Stimulated activated CD4-positive, alpha-beta T cell treated with anti-CD3 and anti-CD28 coated beads, Interleukin-4, amount 100 ng/mL, for 24 hours (primary cell): ENCODE measurements at regions not wholly inside any gene's neighbourhood (a gene's known extent, or its start where the extent isn't known, plus 50 kb on each side); places are given as distances from the start of the nearest gene placed in this dataset.
"Not testable (repeated sequence)": the region's sequence is repeated elsewhere in the genome, so short reads cannot be mapped to it uniquely, and the experiment has no call there.

Experiments
- DNase-seq: peaks from one replicate; pipeline ENCODE4 v3.0.0-alpha.2; 2020

- DNase-seq = no peak
Measured at GRCh38 chr18:60123031-60123430, 223.2 kb downstream of the PMAIP1 start.

GRCh38 chr18:60122339-60122738 is 222.5 kb downstream of the PMAIP1 start:
- no peak for DNase-seq

- DNase-seq = no peak
Measured at GRCh38 chr18:60120231-60120750, 220.5 kb downstream of the PMAIP1 start.

GRCh38 chr18:60117321-60117720 is 217.5 kb downstream of the PMAIP1 start:
- DNase-seq = no peak

GRCh38 chr18:60113396-60113795 is 213.6 kb downstream of the PMAIP1 start:
- no peak for DNase-seq

- DNase-seq = no peak
Measured at GRCh38 chr18:60112369-60112768, 212.6 kb downstream of the PMAIP1 start.

- no peak for DNase-seq
Measured at GRCh38 chr18:60111525-60111924, 211.7 kb downstream of the PMAIP1 start.

GRCh38 chr18:60110836-60111235 is 211.0 kb downstream of the PMAIP1 start:
- no peak for DNase-seq

GRCh38 chr18:60100778-60101177 is 201.0 kb downstream of the PMAIP1 start:
- DNase-seq = no peak

GRCh38 chr18:60099709-60100108 is 199.9 kb downstream of the PMAIP1 start:
- DNase-seq = no peak

- no peak for DNase-seq
Measured at GRCh38 chr18:60096428-60096827, 196.6 kb downstream of the PMAIP1 start.

GRCh38 chr18:60092073-60092472 is 192.3 kb downstream of the PMAIP1 start:
- no peak for DNase-seq

- DNase-seq = no peak
Measured at GRCh38 chr18:60090170-60090569, 190.4 kb downstream of the PMAIP1 start.

GRCh38 chr18:60082790-60083189 is 183.0 kb downstream of the PMAIP1 start:
- DNase-seq = no peak

GRCh38 chr18:60082282-60082681 is 182.5 kb downstream of the PMAIP1 start:
- no peak for DNase-seq

- no peak for DNase-seq
Measured at GRCh38 chr18:60075477-60075876, 175.7 kb downstream of the PMAIP1 start.

GRCh38 chr18:60070631-60071030 is 170.8 kb downstream of the PMAIP1 start:
- no peak for DNase-seq

GRCh38 chr18:60069145-60069544 is 169.3 kb downstream of the PMAIP1 start:
- DNase-seq = no peak

GRCh38 chr18:60067426-60068210 is 167.8 kb downstream of the PMAIP1 start:
- DNase-seq = no peak

GRCh38 chr18:60066219-60066975 is 166.6 kb downstream of the PMAIP1 start:
- DNase-seq = no peak

- DNase-seq = no peak
Measured at GRCh38 chr18:60064271-60064670, 164.5 kb downstream of the PMAIP1 start.

- DNase-seq = not testable (repeated sequence)
Measured at GRCh38 chr18:60062831-60063230, 163.0 kb downstream of the PMAIP1 start.

GRCh38 chr18:60062396-60062795 is 162.6 kb downstream of the PMAIP1 start:
- DNase-seq = no peak

- DNase-seq = no peak
Measured at GRCh38 chr18:60060578-60060977, 160.8 kb downstream of the PMAIP1 start.
